ENCODE measurements at regions not wholly inside any gene's neighbourhood (a gene's known extent, or its start where the extent isn't known, plus 50 kb on each side); places are given as distances from the start of the nearest gene placed in this dataset.

DNA sequence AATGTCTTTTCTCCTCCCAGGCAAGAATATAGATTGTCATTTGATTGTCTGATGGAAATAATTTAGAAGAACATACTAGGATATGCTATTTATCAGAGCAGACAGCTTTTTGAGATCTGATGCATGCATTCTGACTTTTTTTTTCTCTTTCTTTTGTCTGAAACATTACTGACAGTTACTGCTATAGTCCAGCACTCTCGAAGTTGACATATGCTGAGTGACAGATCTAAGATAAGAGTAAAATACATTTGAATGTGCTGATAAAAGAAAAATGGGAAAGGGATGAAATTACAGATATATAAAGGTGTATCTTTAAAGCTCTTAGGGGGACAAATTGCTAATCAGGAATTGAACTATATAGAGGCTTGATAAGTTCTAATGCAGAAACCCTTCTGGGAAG, 753.8 kb upstream of the TENM4 start:
- 21 to 36% (median 32%) methylated on average over 1 of the region's 1 CpG for WGBS, 4 donors
- H3K4me3 ChIP-seq, result no peak overlapping the region
- ATAC-seq (no peak), DNase-seq (no peak)
- H3K27ac ChIP-seq, result no peak overlapping the region
- no peaks in the 10 kb centered on the region for H3K9me3 ChIP-seq
- H3K4me1 ChIP-seq, result no peaks in the 10 kb centered on the region
- no peaks in the 10 kb centered on the region for H3K36me3 ChIP-seq
- intact Hi-C loops (cut with DNase I), result no loop called here
- no peak for TF ChIP-seq POLR2A (IDR thresholded peaks at IDR 0.05)
- TF ChIP-seq, protein P1, sequence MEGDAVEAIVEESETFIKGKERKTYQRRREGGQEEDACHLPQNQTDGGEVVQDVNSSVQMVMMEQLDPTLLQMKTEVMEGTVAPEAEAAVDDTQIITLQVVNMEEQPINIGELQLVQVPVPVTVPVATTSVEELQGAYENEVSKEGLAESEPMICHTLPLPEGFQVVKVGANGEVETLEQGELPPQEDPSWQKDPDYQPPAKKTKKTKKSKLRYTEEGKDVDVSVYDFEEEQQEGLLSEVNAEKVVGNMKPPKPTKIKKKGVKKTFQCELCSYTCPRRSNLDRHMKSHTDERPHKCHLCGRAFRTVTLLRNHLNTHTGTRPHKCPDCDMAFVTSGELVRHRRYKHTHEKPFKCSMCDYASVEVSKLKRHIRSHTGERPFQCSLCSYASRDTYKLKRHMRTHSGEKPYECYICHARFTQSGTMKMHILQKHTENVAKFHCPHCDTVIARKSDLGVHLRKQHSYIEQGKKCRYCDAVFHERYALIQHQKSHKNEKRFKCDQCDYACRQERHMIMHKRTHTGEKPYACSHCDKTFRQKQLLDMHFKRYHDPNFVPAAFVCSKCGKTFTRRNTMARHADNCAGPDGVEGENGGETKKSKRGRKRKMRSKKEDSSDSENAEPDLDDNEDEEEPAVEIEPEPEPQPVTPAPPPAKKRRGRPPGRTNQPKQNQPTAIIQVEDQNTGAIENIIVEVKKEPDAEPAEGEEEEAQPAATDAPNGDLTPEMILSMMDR (IDR thresholded peaks at IDR 0.05), result no peak
- H3K27me3 ChIP-seq, result no peaks in the 10 kb centered on the region

GRCh38 chr11:80194016-80194415, 753.2 kb upstream of the TENM4 start:
- Histone ChIP-seq H3K9me3 (no peaks in the 10 kb centered on the region), H3K27ac (no peak overlapping the region), H3K4me3 (no peak overlapping the region), H3K36me3 (no peaks in the 10 kb centered on the region), H3K27me3 (no peaks in the 10 kb centered on the region), H3K4me1 (no peaks in the 10 kb centered on the region)
- DNase-seq, result no peak
- TF ChIP-seq, protein P1 (IDR thresholded peaks at IDR 0.05), result no peak
- intact Hi-C loops (cut with DNase I), result no loop called here
- ATAC-seq, result no peak
- 42 to 71% (median 61%) methylated on average over 1 of the region's 1 CpG for WGBS, 4 donors

GRCh38 chr11:80188076-80188627, 747.3 kb upstream of the TENM4 start:
- H3K4me3 ChIP-seq, result no peak overlapping the region
- intact Hi-C loops (cut with DNase I), result no loop called here
- H3K9me3 ChIP-seq, result no peaks in the 10 kb centered on the region
- DNase-seq (no peak), ATAC-seq (no peak)
- no peak for TF ChIP-seq POLR2A (IDR thresholded peaks at IDR 0.05)
- TF ChIP-seq, protein P1 (IDR thresholded peaks at IDR 0.05), result no peak
- no peaks in the 10 kb centered on the region for H3K36me3 ChIP-seq
- 68 to 78% (median 73%) methylated on average over 2 of the region's 2 CpGs for WGBS, 4 donors
- H3K27ac ChIP-seq, result no peak overlapping the region
- no peaks in the 10 kb centered on the region for H3K4me1 ChIP-seq
- H3K27me3 ChIP-seq, result no peaks in the 10 kb centered on the region

DNA sequence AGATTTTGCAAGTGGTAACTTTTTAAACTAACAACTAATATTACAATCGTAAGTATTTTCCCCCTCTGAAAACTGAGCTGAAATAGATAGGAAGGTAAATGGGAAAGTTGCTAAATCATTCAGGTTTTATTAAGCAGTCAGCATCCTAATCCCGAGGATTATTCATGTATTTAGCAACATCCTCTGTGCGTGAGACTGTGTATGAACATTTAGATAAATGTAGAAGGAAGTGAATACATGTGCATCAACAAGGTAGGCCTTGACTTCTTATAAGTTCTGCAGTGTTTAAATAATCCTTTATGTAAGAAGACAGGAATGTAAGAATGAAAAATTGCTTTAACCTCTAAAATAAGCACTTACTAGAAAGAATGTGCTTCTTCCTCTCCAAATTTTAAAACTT, 745.9 kb upstream of the TENM4 start:
- TF ChIP-seq POLR2A (IDR thresholded peaks at IDR 0.05), result no peak
- TF ChIP-seq, protein P1 (IDR thresholded peaks at IDR 0.05), result no peak
- H3K36me3 ChIP-seq, result no peaks in the 10 kb centered on the region
- H3K27ac ChIP-seq, result no peak overlapping the region
- intact Hi-C loops (cut with DNase I), result no loop called here
- no peak for DNase-seq
- H3K4me1 ChIP-seq, result no peaks in the 10 kb centered on the region
- 77 to 86% (median 86%) methylated on average over 3 of the region's 3 CpGs for WGBS, 4 donors
- no peak overlapping the region for H3K4me3 ChIP-seq
- no peaks in the 10 kb centered on the region for H3K27me3 ChIP-seq
- H3K9me3 ChIP-seq, result no peaks in the 10 kb centered on the region
- ATAC-seq, result no peak

Data from heart left ventricle (tissue), 16 donors.